ENCODE measurements at regions not wholly inside any gene's neighbourhood (a gene's known extent, or its start where the extent isn't known, plus 50 kb on each side); places are given as distances from the start of the nearest gene placed in this dataset.

DNA sequence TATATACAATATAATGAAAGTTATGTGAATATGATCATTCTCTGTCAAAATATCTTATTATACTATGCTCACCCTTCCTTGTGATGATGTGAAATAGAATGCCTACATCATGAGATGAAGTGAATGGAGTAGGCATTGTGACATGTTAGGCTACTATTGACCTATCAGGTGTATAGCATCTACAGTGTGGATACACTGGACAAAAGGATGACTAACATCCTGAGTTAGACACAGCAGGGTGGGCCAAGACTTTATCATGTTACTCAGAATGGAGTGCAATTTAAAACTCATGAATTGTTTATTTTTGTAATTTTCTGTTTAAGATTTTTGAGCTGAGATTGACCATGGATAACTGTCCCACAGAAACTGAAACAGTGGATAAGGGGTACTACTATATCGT, 53.4 kb upstream of the NAV3 start:
- DNase-seq: no peak

GRCh38 chr12:77774761-77775160, 55.9 kb upstream of the NAV3 start:
- DNase-seq: no peak

- DNase-seq: no peak
Observed at GRCh38 chr12:77772676-77773298, 57.9 kb upstream of the NAV3 start.

GRCh38 chr12:77768558-77768957, 62.1 kb upstream of the NAV3 start:
- no peak for DNase-seq

- DNase-seq: no peak
Observed at GRCh38 chr12:77767756-77768343, 62.8 kb upstream of the NAV3 start.

DNA sequence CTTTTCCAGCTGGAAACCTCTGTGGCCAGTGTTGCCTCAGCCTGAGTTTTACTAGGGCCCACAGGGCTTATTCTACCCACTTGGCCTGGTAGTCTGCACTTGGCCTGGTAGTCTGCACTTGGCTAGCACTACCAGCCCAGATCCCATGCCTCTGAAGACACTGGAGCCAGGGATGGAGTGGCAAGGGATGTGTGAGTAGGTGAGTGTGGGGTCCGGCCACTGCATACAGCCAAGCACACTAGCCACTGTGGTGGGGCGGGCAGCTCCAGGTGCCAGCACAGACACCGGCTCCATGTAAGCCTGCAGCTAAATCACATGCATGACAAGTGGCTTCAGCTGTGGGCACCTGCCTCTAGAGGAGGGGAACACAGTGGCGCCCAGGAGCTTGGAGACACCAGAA, 63.4 kb upstream of the NAV3 start:
- no peak for DNase-seq

DNA sequence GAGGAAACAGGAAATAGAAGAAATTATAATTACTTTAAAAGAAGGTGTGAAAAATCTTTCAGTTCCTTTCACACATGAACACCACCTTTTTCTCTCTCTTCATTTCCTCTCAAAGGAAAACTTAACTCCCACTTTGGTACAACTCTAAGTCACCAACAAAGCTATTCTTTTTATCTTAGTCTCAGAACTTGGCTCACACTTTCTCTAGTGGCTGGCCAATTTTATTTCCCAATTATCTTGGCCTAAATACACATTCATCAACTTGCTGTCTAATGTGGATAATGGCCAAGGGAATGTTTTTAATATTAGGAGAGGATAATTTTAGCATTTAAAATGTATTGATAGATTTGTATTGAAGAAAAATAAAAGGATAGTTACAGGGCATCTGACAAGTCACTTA, 64.5 kb upstream of the NAV3 start:
- no peak for DNase-seq

GRCh38 chr12:77761286-77761685, 69.4 kb upstream of the NAV3 start:
- no peak for DNase-seq

DNA sequence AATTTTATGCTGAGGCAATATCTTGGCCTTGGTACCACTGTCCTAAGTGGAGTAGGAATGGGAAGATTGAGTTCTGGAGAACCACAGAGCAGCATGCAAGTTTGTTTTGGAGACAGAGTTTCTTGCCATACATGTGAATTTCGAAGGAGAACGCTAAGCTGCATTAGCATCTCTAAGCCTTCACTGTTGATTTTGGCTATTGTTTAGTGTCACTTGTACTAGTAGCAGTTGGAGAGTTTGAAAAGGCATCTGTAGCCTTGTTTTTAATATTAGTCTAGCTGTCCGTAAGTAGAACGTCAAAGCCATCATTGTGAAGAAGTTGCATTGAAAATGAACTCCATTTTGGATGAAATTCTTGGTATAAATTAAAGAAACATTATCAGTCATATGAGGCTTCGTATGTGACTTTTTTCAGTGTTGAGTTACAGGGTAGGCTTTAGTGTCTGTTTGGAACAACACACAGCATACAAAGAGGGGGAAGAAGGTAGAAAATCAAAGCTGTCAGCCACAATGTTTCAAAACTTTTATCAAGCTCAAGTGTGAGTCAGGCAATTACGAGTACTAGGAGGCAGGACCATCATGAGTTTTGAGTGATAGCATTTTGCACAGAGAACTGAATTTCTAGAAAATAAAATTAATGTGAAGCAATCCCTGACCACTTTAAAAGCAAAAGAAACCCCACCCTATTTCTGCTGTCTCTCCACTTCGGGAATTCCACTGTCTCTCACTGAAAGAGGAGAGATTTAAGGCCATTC, 70.2 kb upstream of the NAV3 start:
- no peak for DNase-seq

DNA sequence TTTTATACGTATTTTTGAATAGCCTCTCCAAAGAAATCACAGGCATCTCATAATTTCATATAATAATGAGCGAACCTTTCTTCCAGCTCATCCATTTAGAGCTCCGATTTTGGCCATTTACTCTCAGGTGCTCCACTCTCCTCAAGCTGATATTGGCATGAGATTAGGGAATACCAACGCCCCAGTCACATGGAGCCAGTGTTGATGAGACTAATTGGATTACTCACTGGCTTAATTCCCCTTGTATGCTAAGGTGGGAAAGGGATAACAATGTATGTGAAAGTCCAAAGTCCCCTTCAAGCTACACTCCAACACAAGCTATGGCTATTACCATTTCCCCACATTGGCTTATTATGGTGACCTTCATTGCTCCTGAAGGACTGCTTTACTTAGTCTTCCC, 76.6 kb upstream of the NAV3 start:
- DNase-seq: no peak

- DNase-seq: no peak
Observed at GRCh38 chr12:77751939-77752338, 78.8 kb upstream of the NAV3 start.

- no peak for DNase-seq
Observed at GRCh38 chr12:77746096-77746495, 84.6 kb upstream of the NAV3 start.

GRCh38 chr12:77745624-77746023, 85.1 kb upstream of the NAV3 start:
- no peak for DNase-seq

GRCh38 chr12:77742631-77743030, 88.1 kb upstream of the NAV3 start:
- no peak for DNase-seq

- no peak for DNase-seq
Observed at GRCh38 chr12:77741974-77742517, 88.6 kb upstream of the NAV3 start.

DNA sequence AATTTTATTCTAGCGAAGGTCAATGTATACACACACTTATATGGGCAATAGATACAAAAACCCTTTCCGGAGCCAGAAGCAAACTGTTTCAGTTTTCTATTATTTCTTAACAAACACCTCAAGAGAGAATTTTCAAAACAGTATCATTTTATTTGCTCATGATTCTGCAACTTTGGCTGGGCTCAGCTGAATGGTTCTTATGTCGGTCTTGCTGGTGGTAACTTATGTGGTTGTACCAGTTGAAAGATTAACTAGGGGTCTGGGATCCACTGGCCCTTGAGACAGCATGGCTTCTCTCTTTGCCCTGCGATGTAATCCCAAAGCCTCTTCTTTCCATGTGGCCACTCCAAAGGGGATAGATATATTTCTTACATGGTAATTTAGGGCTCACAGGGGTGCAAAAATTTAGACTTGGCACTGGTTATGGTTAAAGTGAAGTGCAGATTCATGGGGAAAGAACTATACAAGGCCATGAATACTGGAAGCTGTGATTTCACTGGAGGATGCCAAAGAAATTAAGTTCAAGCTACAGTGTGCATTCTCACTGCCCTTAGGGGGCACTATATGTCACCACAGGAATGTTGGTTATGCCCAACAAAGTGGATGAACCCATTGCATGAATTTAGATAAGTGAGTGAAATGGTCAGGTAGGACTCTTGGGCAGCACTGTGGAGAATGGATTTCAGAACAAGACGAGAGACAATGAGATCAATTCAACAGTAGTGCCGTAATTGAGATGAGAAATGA, 94.3 kb upstream of the NAV3 start:
- no peak for DNase-seq

GRCh38 chr12:77734214-77734883, 96.3 kb upstream of the NAV3 start:
- no peak for DNase-seq

- no peak for DNase-seq
Observed at GRCh38 chr12:77728018-77728417, 102.7 kb upstream of the NAV3 start.

DNA sequence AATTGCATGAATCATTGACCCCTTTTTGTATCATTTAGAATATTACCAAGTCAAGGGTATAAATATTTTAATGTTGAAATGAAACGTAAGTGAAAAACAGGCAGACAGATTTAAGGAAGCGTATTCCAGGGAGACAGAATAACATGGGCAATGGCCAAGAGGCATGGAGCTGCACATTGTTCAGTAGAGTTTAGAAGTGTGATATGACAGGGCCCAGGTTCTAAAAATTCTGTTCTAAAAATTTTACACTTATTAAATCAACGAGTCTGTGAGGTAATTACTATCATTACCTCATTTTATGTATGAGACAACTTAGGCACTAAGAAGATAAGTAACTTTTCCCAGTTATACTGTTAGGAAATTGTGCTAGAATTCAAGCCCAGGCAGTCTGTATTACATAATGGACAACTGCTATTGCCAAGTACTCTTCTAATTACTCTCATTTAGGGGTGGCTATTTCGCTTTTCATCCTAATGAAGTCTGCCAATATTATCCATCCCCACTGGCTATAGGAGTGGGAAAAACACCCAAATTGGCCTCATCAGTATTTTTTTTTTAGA, 103.2 kb upstream of the NAV3 start:
- DNase-seq: no peak

GRCh38 chr12:77725611-77726010, 105.1 kb upstream of the NAV3 start:
- DNase-seq: no peak

DNA sequence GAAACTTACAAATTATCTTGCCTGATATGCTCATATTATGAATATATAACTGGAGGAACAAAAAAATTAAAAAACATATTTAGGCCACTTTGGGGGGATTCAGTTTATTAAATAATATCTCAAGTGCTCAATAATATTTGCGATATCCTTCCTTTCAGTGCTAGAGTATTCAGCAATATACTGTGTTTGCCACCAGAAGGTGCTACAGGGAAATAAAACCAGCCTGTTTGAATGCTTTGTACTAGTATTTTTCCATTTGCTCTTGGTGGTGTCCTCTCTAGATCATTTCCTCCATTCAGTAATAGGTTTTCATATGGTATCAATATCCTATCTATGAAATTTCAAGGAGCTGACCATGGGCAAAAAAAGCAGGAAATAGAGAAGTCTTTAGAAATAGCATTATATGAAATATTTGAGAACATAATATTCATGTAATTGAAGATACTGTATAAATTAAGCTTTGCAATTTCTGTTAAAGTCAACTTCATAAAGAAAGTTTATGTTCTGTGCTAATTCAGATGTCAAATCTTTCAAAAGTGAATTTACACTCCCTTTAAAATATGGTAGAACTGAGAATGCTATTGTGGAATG, 106.2 kb upstream of the NAV3 start:
- DNase-seq: no peak

GRCh38 chr12:77723308-77723707, 107.4 kb upstream of the NAV3 start:
- no peak for DNase-seq
